ENCODE measurements at regions not wholly inside any gene's neighbourhood (a gene's known extent, or its start where the extent isn't known, plus 50 kb on each side); places are given as distances from the start of the nearest gene placed in this dataset.

DNA sequence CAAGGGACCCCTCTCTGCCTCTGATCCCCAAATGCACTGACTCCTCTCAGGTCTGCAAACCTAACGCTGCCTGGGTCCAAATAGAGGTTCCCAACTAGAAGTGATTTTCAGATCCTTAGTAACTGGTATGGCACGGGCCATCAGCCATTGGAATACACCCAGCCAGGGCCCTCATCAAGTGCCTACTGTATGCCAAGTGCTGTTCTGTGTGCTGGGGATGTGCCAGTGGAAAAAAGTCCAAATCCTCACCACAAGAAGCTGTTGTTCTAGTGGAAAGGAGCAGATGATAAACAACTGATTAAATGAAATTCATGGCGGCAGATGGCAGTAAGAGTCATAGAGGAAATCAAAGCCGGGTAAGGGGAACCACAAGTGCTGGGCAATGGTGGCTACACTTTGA lies 57.2 kb upstream of the MED9 start:
- Histone ChIP-seq H3K27ac (ENCODE audit: low read length) (no peak overlapping the region), H3K36me3 (ENCODE audit: insufficient read depth, low read depth, low read length) (no peaks in the 10 kb centered on the region), H3K27me3 (ENCODE audit: insufficient read depth, low read length) (no peaks in the 10 kb centered on the region), H3K9me3 (ENCODE audit: insufficient read depth, low read depth, low read length) (peaks cover 17% of the 10 kb centered on the region), H3K4me3 (ENCODE audit: low read length) (no peak overlapping the region), H3K4me1 (ENCODE audit: insufficient read depth, low read length) (no peaks in the 10 kb centered on the region), H3K9ac (ENCODE audit: low read depth, low read length) (no peak overlapping the region)

DNA sequence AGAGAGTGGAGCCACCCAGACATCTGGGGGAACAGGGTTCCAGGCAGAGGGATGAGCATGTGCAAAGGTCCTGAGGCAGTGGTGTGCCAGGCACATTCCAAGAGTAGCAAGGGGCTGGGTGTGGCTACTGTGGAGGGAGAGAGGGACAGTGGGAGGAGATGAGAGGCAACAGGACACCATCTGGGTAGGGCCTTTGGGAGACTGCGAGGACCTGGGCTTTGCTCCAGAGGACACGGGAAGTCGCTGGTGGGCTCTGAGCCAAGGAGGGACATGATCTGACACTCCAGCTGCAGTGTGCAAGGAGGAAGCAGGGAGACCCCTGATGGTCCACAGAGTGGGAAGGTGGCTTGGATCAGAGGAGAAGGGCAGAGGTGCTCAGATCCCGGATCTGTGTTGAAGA lies 56.7 kb upstream of the MED9 start:
- Histone ChIP-seq H3K36me3 (ENCODE audit: insufficient read depth, low read depth, low read length) (no peaks in the 10 kb centered on the region), H3K4me3 (ENCODE audit: low read length) (no peak overlapping the region), H3K9ac (ENCODE audit: low read depth, low read length) (no peak overlapping the region), H3K27me3 (ENCODE audit: insufficient read depth, low read length) (no peaks in the 10 kb centered on the region), H3K9me3 (ENCODE audit: insufficient read depth, low read depth, low read length) (peaks cover 21% of the 10 kb centered on the region), H3K27ac (ENCODE audit: low read length) (no peak overlapping the region), H3K4me1 (ENCODE audit: insufficient read depth, low read length) (no peaks in the 10 kb centered on the region)

DNA sequence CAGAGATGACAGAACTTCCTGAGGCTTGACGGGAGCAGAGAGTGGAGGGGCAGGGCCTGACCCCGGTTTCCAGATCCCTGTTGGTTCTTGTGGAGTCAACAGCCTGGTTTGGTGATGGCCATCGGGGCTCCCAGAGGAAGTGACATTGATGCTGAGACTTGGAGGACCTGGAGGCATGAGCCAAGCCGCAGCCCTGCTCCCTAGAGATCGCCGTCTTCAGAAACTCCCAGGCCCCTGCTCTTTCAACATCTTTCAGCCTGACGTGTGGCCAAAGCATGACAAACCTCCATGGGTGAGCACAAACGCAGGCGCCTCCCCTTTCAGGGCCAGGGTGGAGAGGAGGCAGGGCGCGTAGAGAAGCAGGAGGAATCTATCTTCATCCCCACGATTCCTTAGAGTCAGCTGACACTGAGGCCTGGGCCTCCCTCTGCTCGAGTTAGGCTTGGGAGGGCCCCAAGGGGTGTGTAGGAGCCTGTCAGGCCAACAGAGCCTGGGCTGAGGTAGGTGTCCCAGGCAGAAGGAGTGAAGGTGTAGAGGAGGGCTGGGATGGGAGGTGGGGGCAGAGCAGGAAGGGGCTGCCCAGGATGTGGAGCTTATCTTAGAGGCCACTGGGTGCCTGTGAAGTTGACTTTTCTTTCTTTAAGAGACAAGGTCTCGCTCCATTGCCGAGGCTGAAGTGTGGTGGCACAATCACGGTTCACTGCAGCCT lies 56.1 kb upstream of the MED9 start:
- no peaks in the 10 kb centered on the region for H3K27me3 ChIP-seq (ENCODE audit: insufficient read depth, low read length)
- no peak overlapping the region for H3K4me3 ChIP-seq (ENCODE audit: low read length)
- H3K4me1 ChIP-seq (ENCODE audit: insufficient read depth, low read length) = no peaks in the 10 kb centered on the region
- H3K27ac ChIP-seq (ENCODE audit: low read length) = no peak overlapping the region
- no peaks in the 10 kb centered on the region for H3K36me3 ChIP-seq (ENCODE audit: insufficient read depth, low read depth, low read length)
- peaks cover 22% of the 10 kb centered on the region for H3K9me3 ChIP-seq (ENCODE audit: insufficient read depth, low read depth, low read length)
- no peak overlapping the region for H3K9ac ChIP-seq (ENCODE audit: low read depth, low read length)

DNA sequence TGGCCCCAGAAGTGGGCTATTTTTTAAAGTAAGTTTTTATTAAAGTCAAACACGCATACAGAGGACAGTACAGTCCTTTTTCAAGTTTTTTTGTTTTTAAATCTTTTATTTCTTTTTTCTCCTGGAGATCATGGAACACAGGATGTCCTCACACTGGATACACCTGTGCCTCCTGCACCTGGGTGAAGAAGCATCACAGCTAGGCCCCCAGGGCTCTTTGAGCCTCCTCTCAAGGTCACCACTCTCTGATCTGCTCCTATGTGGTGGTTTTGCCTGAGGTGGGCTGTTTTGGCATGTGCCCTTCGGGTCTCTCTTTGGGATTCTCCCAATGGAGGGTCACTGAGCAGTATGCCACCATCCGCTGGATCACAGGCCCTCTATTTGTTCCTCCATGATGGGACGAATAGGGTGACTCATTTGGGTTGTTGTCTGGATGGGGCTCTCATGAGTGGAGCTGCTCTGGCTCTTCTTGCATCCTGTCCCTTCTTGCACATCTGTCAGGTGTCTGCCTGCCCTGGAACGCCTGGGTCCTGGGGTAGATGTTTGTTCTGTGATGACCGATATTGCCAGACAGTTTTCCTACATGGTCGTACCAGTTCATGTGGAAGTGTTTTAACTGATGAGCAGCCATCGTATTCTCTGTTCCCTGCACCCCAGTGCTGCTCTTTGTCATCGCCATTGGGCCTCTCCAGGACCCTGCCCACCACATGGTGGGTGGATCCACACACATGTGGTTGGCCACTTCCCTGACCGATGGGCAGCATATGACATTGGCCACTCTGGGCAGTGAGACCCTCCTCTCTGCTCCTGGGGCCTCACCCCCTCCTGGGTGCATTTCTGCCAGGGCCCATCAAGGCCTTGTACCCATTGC lies 55.2 kb upstream of the MED9 start:
- H3K9me3 ChIP-seq (ENCODE audit: insufficient read depth, low read depth, low read length) = peaks cover 22% of the 10 kb centered on the region
- no peaks in the 10 kb centered on the region for H3K4me1 ChIP-seq (ENCODE audit: insufficient read depth, low read length)
- no peak overlapping the region for H3K9ac ChIP-seq (ENCODE audit: low read depth, low read length)
- no peaks in the 10 kb centered on the region for H3K27me3 ChIP-seq (ENCODE audit: insufficient read depth, low read length)
- H3K27ac ChIP-seq (ENCODE audit: low read length) = no peak overlapping the region
- no peak overlapping the region for H3K4me3 ChIP-seq (ENCODE audit: low read length)
- H3K36me3 ChIP-seq (ENCODE audit: insufficient read depth, low read depth, low read length) = no peaks in the 10 kb centered on the region

DNA sequence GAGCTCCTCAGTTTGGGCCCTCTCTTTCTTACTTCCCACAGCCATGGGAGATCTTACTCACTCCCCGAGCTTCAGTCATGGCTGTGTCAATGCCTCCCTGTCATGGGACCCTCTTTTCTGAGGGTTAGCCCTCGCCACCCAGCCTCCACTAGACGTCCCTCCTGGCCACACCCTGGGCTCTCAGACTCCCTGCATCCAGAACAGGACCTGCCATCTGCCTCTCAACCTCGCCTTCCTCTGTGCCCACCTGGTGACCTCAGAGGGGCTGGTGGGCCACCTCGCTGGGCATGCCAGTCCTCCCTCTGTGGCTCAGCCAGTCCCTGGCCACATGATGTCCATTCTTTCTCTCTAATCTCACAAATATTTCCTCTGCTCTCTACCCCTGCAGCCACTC lies 54.6 kb upstream of the MED9 start:
- Histone ChIP-seq H3K27ac (ENCODE audit: low read length) (no peak overlapping the region), H3K4me1 (ENCODE audit: insufficient read depth, low read length) (no peaks in the 10 kb centered on the region), H3K4me3 (ENCODE audit: low read length) (no peak overlapping the region), H3K9ac (ENCODE audit: low read depth, low read length) (no peak overlapping the region), H3K9me3 (ENCODE audit: insufficient read depth, low read depth, low read length) (peaks cover 22% of the 10 kb centered on the region), H3K36me3 (ENCODE audit: insufficient read depth, low read depth, low read length) (no peaks in the 10 kb centered on the region), H3K27me3 (ENCODE audit: insufficient read depth, low read length) (no peaks in the 10 kb centered on the region)

DNA sequence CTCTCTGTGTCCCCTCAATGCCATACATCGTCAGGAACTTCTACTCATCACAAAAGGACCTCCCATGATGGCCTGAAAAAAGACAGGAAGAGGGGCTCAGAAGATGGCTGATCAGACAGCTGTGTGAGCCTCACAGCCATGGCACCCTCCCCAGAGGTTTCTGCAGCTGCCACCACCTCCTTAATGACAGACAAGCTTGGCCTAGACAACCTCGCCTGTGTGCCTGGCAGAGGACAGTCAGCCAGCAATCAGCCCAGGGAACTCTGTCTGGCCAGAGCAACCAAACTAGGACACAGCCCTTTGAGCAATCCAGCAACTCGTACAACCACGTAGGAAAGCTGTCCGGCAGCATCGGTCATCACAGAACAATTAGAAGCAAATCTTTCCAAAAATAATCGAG lies 54.2 kb upstream of the MED9 start:
- Histone ChIP-seq H3K27ac (ENCODE audit: low read length) (no peak overlapping the region), H3K9ac (ENCODE audit: low read depth, low read length) (no peak overlapping the region), H3K9me3 (ENCODE audit: insufficient read depth, low read depth, low read length) (peaks cover 22% of the 10 kb centered on the region), H3K36me3 (ENCODE audit: insufficient read depth, low read depth, low read length) (no peaks in the 10 kb centered on the region), H3K4me3 (ENCODE audit: low read length) (no peak overlapping the region), H3K4me1 (ENCODE audit: insufficient read depth, low read length) (no peaks in the 10 kb centered on the region), H3K27me3 (ENCODE audit: insufficient read depth, low read length) (no peaks in the 10 kb centered on the region)

DNA sequence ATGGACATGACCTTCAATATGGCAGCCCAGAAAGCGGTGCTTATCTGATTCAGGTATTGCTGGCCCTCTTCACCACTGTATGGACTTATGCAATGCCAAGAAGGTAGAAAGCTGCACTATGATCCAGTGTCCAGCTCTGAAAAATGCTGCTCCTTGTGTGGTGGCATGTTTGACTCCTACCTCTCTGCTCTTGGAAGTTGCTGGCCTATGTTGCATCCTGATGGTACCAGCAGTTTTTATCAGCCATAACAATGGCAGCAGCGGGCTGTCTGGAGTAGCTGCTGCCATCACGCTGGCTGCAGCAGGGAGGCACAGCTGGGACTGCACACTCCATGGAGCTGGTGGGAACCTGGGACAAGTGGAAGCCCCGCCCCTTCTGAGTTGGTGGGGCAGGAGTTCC lies 53.1 kb upstream of the MED9 start:
- Histone ChIP-seq H3K9ac (ENCODE audit: low read depth, low read length) (no peak overlapping the region), H3K27me3 (ENCODE audit: insufficient read depth, low read length) (no peaks in the 10 kb centered on the region), H3K27ac (ENCODE audit: low read length) (no peak overlapping the region), H3K9me3 (ENCODE audit: insufficient read depth, low read depth, low read length) (peaks cover 22% of the 10 kb centered on the region), H3K4me1 (ENCODE audit: insufficient read depth, low read length) (no peaks in the 10 kb centered on the region), H3K4me3 (ENCODE audit: low read length) (no peak overlapping the region), H3K36me3 (ENCODE audit: insufficient read depth, low read depth, low read length) (no peaks in the 10 kb centered on the region)

DNA sequence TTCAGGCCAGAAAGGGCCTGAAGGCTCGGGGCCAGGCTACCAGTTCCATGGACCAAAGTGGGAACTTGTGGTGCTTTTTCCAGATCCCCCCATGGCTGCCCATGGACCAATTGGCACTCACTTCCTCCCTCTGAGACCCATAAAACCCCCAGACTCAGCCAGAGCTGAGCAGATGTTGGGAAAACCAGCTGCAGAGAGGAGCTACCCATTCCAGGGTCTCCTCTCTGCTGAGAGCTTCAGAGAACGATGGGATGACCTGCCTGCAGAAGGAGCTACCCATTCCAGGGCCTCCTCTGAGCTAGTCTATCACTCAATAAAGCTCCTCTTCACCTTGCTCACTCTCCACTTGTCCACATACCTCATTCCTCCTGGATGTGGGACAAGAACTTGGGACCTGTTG lies 52.2 kb upstream of the MED9 start:
- Histone ChIP-seq H3K27ac (ENCODE audit: low read length) (no peak overlapping the region), H3K9me3 (ENCODE audit: insufficient read depth, low read depth, low read length) (peaks cover 22% of the 10 kb centered on the region), H3K27me3 (ENCODE audit: insufficient read depth, low read length) (no peaks in the 10 kb centered on the region), H3K9ac (ENCODE audit: low read depth, low read length) (no peak overlapping the region), H3K36me3 (ENCODE audit: insufficient read depth, low read depth, low read length) (no peaks in the 10 kb centered on the region), H3K4me1 (ENCODE audit: insufficient read depth, low read length) (no peaks in the 10 kb centered on the region), H3K4me3 (ENCODE audit: low read length) (no peak overlapping the region)

DNA sequence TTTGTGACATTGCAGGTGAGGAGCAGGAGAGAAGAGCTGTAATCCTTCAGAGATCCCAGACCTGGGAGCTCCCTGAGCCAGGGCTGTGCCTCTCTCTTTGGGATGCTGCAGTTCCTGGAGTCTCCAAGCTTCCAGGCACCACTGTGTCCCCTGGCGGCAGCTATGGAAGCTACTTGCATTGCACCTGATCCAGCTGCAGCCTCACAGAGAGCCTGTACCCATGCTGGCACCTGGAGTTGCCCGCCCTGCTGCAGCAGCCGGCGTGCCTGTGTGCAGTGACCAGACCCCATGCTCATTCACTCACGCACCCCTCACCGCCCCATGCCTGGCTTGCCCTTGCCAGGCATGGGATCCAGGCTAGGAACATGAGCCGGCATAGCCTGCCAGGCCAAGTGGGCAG lies 51.8 kb upstream of the MED9 start:
- Histone ChIP-seq H3K9me3 (ENCODE audit: insufficient read depth, low read depth, low read length) (peaks cover 22% of the 10 kb centered on the region), H3K4me1 (ENCODE audit: insufficient read depth, low read length) (no peaks in the 10 kb centered on the region)

DNA sequence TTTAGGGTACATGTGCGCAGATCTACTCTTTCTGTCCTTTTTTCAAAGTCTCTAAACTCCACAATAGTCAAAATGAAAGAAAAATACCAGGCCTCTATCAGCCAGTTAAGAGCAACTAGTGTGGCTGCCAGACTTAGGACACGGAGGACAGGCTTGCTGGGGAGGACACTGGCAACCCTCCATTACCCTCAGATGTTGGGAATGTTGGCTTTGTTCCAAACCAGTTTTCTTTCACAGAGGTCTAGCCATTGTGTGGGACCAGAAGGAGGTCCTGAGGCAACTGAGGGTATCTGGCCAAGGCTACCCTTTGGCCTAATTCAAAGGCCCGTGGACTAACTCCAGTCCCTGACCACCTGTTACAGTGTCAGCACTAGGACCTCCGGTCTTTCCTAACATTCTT lies 51.2 kb upstream of the MED9 start:
- Histone ChIP-seq H3K4me3 (ENCODE audit: low read length) (no peak overlapping the region), H3K27me3 (ENCODE audit: insufficient read depth, low read length) (no peaks in the 10 kb centered on the region), H3K36me3 (ENCODE audit: insufficient read depth, low read depth, low read length) (no peaks in the 10 kb centered on the region), H3K9ac (ENCODE audit: low read depth, low read length) (no peak overlapping the region), H3K27ac (ENCODE audit: low read length) (no peak overlapping the region), H3K4me1 (ENCODE audit: insufficient read depth, low read length) (no peaks in the 10 kb centered on the region), H3K9me3 (ENCODE audit: insufficient read depth, low read depth, low read length) (peaks cover 26% of the 10 kb centered on the region)

More for the DNA sequence above, 51.8 kb upstream of the MED9 start:
- Histone ChIP-seq H3K36me3 (ENCODE audit: insufficient read depth, low read depth, low read length) (no peaks in the 10 kb centered on the region), H3K9ac (ENCODE audit: low read depth, low read length) (no peak overlapping the region), H3K27ac (ENCODE audit: low read length) (no peak overlapping the region), H3K4me3 (ENCODE audit: low read length) (no peak overlapping the region), H3K27me3 (ENCODE audit: insufficient read depth, low read length) (no peaks in the 10 kb centered on the region)

DNA sequence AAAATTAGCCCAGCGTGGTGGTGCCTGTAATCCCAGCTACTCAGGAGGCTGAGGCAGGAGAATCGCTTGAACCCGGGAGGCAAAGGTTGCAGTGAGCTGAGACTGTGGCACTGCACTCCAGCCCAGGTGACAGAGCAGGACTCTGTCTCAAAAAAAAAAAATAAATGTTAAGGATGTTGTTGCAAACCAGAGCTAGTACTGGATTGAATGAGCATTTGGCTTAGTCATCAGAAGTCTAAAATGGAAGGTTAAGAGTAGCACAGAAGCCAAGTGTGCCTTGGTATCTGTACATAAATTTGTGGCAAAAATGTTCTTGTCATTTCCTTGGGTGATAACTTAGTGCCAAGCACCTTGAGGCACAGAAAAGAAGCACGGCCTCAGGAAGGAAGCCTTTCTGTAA lies 50.6 kb upstream of the MED9 start:
- H3K27ac ChIP-seq (ENCODE audit: low read length) = no peak overlapping the region
- H3K4me3 ChIP-seq (ENCODE audit: low read length) = no peak overlapping the region
- H3K27me3 ChIP-seq (ENCODE audit: insufficient read depth, low read length) = no peaks in the 10 kb centered on the region
- H3K9ac ChIP-seq (ENCODE audit: low read depth, low read length) = no peak overlapping the region
- no peaks in the 10 kb centered on the region for H3K36me3 ChIP-seq (ENCODE audit: insufficient read depth, low read depth, low read length)
- H3K4me1 ChIP-seq (ENCODE audit: insufficient read depth, low read length) = no peaks in the 10 kb centered on the region
- H3K9me3 ChIP-seq (ENCODE audit: insufficient read depth, low read depth, low read length) = peaks cover 26% of the 10 kb centered on the region

Data from iPS-20b (cell line).